WERI-Rb-1 (cell line): ENCODE measurements at regions not wholly inside any gene's neighbourhood (a gene's known extent, or its start where the extent isn't known, plus 50 kb on each side); places are given as distances from the start of the nearest gene placed in this dataset.

Experiments used
- DNase-seq: peaks from one replicate; pipeline ENCODE4 v3.0.0-alpha.2; 2020
- H3K27ac ChIP-seq: fragments of 250-450 bp; sonication (Bioruptor Pico); 2 replicates; pipeline ENCODE4 v1.5.1; 2020; ENCODE audit warnings: mild to moderate bottlenecking, moderate library complexity
- H3K27me3 ChIP-seq: fragments of 250-450 bp; sonication (Bioruptor Pico); 2 replicates; pipeline ENCODE4 v1.5.1; 2021; ENCODE audit warnings: mild to moderate bottlenecking, low read depth, moderate library complexity; ENCODE audit not compliant: insufficient read depth, severe bottlenecking
- H3K36me3 ChIP-seq: fragments of 250-450 bp; sonication (Bioruptor Pico); 2 replicates; pipeline ENCODE4 v1.5.1; 2020; ENCODE audit warnings: mild to moderate bottlenecking, moderate library complexity
- H3K4me3 ChIP-seq: 2 replicates; pipeline ENCODE4 v1.5.1; 2011; ENCODE audit warnings: low read depth, mild to moderate bottlenecking, control low read depth, low read length
- H3K9me3 ChIP-seq: fragments of 250-450 bp; sonication (Bioruptor Pico); 2 replicates; pipeline ENCODE4 v1.5.1; 2021; ENCODE audit warnings: mild to moderate bottlenecking, moderate library complexity; ENCODE audit not compliant: severe bottlenecking
- TF ChIP-seq, protein P1 (sequence below): IDR thresholded peaks from 2 replicates; pipeline ENCODE4 v1.5.1; 2011; ENCODE audit warnings: low read depth, mild to moderate bottlenecking, control low read depth, inconsistent platforms, low read length

DNA sequence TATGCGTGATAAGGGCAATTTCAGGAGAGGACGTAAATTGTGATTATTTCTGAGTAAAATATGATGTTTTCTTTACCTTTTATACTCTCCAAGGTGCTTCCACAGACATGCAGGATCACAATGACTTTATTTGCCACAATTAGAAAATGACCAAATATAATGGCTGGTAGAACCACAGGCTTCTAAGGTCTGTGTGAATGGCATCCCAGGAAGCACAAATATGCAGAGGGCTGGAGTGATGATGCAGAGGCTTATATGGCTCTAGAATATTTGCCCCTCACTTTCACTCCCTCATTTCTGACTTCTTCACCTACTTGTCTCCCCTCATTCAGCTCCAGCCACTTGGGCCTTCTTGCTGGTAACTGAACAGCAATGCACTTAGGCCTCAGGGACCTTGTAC lies 502.1 kb upstream of the MAP3K7 start:
- TF ChIP-seq, protein P1, sequence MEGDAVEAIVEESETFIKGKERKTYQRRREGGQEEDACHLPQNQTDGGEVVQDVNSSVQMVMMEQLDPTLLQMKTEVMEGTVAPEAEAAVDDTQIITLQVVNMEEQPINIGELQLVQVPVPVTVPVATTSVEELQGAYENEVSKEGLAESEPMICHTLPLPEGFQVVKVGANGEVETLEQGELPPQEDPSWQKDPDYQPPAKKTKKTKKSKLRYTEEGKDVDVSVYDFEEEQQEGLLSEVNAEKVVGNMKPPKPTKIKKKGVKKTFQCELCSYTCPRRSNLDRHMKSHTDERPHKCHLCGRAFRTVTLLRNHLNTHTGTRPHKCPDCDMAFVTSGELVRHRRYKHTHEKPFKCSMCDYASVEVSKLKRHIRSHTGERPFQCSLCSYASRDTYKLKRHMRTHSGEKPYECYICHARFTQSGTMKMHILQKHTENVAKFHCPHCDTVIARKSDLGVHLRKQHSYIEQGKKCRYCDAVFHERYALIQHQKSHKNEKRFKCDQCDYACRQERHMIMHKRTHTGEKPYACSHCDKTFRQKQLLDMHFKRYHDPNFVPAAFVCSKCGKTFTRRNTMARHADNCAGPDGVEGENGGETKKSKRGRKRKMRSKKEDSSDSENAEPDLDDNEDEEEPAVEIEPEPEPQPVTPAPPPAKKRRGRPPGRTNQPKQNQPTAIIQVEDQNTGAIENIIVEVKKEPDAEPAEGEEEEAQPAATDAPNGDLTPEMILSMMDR, result no peak
- no peaks in the 10 kb centered on the region for H3K27me3 ChIP-seq
- no peaks in the 10 kb centered on the region for H3K9me3 ChIP-seq
- no peak for DNase-seq
- H3K4me3 ChIP-seq, result no peak overlapping the region
- no peaks in the 10 kb centered on the region for H3K36me3 ChIP-seq
- H3K27ac ChIP-seq, result no peak overlapping the region

DNA sequence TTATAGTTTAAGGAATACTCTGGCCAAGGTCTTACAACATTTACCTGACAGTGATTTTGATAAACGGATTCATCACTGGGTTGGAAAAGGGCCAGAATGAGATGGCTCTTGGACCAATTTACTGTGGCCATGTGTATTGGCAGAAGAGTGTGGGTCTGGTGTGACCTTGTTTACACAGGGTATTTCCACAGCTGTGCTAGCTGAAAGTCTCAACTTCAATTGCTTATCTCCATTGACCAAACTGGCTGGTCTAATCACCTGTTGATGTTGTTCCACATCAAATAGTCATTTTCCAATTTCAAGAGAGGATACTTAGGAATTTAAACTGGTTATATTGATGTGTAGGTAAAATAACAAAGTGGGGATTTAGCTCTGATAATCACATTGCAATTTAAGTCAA lies 501.6 kb upstream of the MAP3K7 start:
- Histone ChIP-seq H3K4me3 (no peak overlapping the region), H3K27me3 (no peaks in the 10 kb centered on the region), H3K36me3 (no peaks in the 10 kb centered on the region), H3K9me3 (no peaks in the 10 kb centered on the region), H3K27ac (no peak overlapping the region)
- no peak for DNase-seq
- TF ChIP-seq, protein P1, result no peak

DNA sequence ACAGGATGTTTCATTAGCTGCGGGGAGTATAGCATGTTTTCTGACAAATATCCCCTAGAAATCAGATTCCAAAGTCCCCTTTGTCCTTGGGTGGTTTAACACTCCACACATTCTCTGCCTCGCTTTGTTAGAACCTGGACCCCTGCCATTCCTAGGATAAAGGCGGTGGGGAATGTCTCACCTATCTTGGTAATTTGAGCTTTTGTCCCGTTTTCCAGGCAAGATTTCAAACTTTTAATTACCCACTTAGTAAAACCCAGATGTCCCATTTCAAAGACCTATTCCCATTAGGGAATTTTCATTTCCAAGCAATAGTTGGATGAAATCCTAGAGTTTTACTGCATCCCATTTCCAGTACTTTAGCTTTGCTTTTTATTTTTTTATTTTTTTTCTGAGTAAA lies 501.0 kb upstream of the MAP3K7 start:
- Histone ChIP-seq H3K27me3 (no peaks in the 10 kb centered on the region), H3K27ac (no peak overlapping the region), H3K36me3 (no peaks in the 10 kb centered on the region), H3K4me3 (no peak overlapping the region), H3K9me3 (no peaks in the 10 kb centered on the region)
- DNase-seq, result no peak
- TF ChIP-seq, protein P1, result no peak

DNA sequence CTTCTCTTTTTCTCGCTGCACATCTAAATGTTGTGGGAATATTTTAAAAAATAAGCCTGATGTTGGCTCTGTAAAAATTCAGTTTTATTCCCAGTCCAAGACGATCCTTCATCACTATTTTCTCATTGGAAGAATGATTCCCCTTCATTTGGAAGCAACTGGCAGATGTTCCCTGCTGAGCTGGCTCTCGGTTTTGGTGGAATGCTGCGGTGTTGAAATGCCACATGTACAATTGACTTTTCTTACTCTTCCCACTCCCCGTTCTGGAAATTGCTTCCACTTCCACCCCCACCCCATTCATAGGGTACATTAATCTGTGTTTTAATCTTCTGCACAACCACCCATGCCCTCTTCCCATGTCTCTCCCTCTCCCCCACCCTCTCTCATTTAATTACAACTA lies 496.3 kb upstream of the MAP3K7 start:
- Histone ChIP-seq H3K36me3 (no peaks in the 10 kb centered on the region), H3K27me3 (no peaks in the 10 kb centered on the region), H3K27ac (no peak overlapping the region), H3K4me3 (no peak overlapping the region), H3K9me3 (no peaks in the 10 kb centered on the region)
- TF ChIP-seq, protein P1, result no peak
- DNase-seq, result no peak

DNA sequence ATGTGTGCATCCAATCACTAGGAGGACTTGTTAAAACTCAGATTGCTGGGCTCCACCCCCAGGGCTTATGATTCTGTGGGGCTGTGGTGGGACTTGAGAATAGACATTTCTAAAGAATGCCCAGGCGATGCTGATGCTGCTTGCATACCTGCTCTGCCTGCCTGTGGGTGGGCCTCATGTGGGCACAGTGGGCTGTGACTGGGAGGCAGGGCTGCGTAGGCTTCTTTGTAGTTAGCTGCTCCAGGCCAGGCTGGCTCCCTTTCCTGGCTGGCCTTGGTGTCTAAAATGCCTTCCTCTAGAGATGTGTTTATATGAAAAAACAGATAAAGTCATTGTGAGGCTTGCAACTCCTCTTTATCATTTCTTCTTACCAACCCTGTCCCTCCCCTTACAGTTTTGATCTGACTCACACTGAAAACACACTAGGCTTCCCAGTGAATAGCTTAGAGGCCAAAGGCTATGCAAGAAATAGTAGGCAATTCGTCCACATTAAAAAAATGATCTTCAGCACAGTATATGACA lies 495.5 kb upstream of the MAP3K7 start:
- no peak for DNase-seq
- Histone ChIP-seq H3K27me3 (no peaks in the 10 kb centered on the region), H3K36me3 (no peaks in the 10 kb centered on the region), H3K27ac (no peak overlapping the region), H3K9me3 (no peaks in the 10 kb centered on the region), H3K4me3 (no peak overlapping the region)
- TF ChIP-seq, protein P1, result no peak

DNA sequence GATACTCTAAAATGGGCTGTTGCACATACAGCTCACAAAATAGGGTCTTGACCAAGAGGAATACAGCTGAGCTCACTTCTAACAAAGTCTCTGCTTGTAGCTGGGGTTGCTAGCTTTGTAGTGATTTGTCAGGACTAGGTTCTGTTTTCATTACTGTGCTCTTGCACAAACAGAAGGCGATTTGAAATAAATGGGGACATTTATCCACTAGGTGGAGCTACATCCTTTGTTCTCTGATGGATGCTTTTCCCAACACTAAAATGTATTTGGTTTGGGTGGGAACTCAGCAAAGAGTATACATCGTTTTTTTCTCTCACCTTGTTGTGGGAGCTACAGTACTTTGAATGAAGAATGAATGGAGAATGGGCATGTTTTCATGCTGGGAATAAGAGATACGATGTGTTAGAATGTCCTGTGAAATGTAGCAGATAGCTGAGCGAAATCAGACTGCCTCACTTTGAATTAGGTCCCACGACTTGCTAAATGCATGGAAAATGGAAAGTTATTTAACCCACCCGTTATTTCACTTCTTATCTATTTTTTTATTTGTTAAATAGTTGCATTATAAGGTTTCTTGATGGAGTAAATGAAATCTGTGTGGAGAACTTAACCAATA lies 494.7 kb upstream of the MAP3K7 start:
- H3K27me3 ChIP-seq, result no peaks in the 10 kb centered on the region
- no peaks in the 10 kb centered on the region for H3K36me3 ChIP-seq
- no peak overlapping the region for H3K4me3 ChIP-seq
- H3K9me3 ChIP-seq, result no peaks in the 10 kb centered on the region
- TF ChIP-seq, protein P1, result peak; percentile 45; the same call in 1 of the 2 replicates
- DNase-seq, result peak; percentile 11
- H3K27ac ChIP-seq, result no peak overlapping the region
